ENCODE measurements at regions not wholly inside any gene's neighbourhood (a gene's known extent, or its start where the extent isn't known, plus 50 kb on each side); places are given as distances from the start of the nearest gene placed in this dataset.

- Mint-ChIP-seq H3K4me1 (0 out of 4 replicates have a peak, but pooled peaks cover 0 to 3% of the 10 kb centered on the region in 2 experiments), H3K9me3 (no peaks in the 10 kb centered on the region), H3K27ac (no peak overlapping the region), H3K4me3 (no peak overlapping the region), H3K36me3 (ENCODE audit: insufficient read depth in 1 of 3, low read depth in 3 of 3) (no peaks in the 10 kb centered on the region), H3K27me3 (ENCODE audit: low read depth) (no peaks in the 10 kb centered on the region)
- Histone ChIP-seq H3K4me2 (ENCODE audit: insufficient read depth, insufficient read length, low read length) (no peak overlapping the region), H3K18ac (ENCODE audit: insufficient read length, low read depth, low read length) (no peak overlapping the region), H4K91ac (ENCODE audit: insufficient read length, low read depth, low read length) (no peak overlapping the region), H3T11ph (ENCODE audit: low read length) (no peak overlapping the region), H3K27me3 (ENCODE audit: insufficient read depth, low read length) (no peaks in the 10 kb centered on the region), H2BK15ac (ENCODE audit: low read depth, low read length) (no peak overlapping the region), H3K56ac (ENCODE audit: insufficient read length, low read depth, low read length) (no peak overlapping the region), H3K4me1 (ENCODE audit: insufficient read depth, low read length) (no peaks in the 10 kb centered on the region), H2BK120ac (ENCODE audit: low read depth, low read length, poor library complexity, severe bottlenecking) (no peak overlapping the region), H4K5ac (ENCODE audit: insufficient read length, low read depth, low read length) (no peak overlapping the region), H2BK20ac (ENCODE audit: low read depth, low read length, poor library complexity, severe bottlenecking) (no peak overlapping the region), H3K23me2 (ENCODE audit: insufficient read length, low read depth, low read length, poor library complexity, severe bottlenecking) (no peaks in the 10 kb centered on the region), H3K79me2 (ENCODE audit: insufficient read depth, low read length) (no peaks in the 10 kb centered on the region), H3K4ac (ENCODE audit: low read depth, low read length) (no peak overlapping the region), H4K8ac (replicated peaks; ENCODE audit: insufficient read length, low read depth, low read length) (no peak overlapping the region), H2BK12ac (ENCODE audit: insufficient read length, low read depth, low read length) (no peak overlapping the region), H3K23ac (ENCODE audit: insufficient read length, low read depth, low read length) (no peak overlapping the region), H2AK5ac (ENCODE audit: insufficient read length, low read length) (no peak overlapping the region), H3K9ac (ENCODE audit: extremely low read depth, insufficient read length, low read length) (no peak overlapping the region), H3K14ac (ENCODE audit: insufficient read depth, low read length) (no peak overlapping the region), H2BK5ac (ENCODE audit: insufficient read length, low read length) (no peak overlapping the region), H3K27ac (ENCODE audit: insufficient read length, low read depth, low read length) (no peak overlapping the region), H4K20me1 (ENCODE audit: control insufficient read depth, insufficient read depth, insufficient read length) (no peaks in the 10 kb centered on the region), H3K9me3 (ENCODE audit: control insufficient read depth, low read depth, low read length) (no peaks in the 10 kb centered on the region), H3K79me1 (ENCODE audit: insufficient read depth, low read depth, low read length, poor library complexity, severe bottlenecking) (no peaks in the 10 kb centered on the region), H2AFZ (ENCODE audit: low read length) (no peak overlapping the region)
- no CpG with 5 or more reads among the region's 3 CpGs for WGBS (ENCODE audit: extremely low coverage, insufficient read length, low lambda C conversion rate)
- DNase-seq, result no peak
- TF ChIP-seq, protein P1, sequence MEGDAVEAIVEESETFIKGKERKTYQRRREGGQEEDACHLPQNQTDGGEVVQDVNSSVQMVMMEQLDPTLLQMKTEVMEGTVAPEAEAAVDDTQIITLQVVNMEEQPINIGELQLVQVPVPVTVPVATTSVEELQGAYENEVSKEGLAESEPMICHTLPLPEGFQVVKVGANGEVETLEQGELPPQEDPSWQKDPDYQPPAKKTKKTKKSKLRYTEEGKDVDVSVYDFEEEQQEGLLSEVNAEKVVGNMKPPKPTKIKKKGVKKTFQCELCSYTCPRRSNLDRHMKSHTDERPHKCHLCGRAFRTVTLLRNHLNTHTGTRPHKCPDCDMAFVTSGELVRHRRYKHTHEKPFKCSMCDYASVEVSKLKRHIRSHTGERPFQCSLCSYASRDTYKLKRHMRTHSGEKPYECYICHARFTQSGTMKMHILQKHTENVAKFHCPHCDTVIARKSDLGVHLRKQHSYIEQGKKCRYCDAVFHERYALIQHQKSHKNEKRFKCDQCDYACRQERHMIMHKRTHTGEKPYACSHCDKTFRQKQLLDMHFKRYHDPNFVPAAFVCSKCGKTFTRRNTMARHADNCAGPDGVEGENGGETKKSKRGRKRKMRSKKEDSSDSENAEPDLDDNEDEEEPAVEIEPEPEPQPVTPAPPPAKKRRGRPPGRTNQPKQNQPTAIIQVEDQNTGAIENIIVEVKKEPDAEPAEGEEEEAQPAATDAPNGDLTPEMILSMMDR (conservative IDR thresholded peaks at IDR 0.05), result no peak
These were observed 66.2 kb upstream of the DYRK2 start for GRCh38 chr12:67582238-67582834.
